ENCODE measurements at regions not wholly inside any gene's neighbourhood (a gene's known extent, or its start where the extent isn't known, plus 50 kb on each side); places are given as distances from the start of the nearest gene placed in this dataset.

- TF ChIP-seq, protein P1, sequence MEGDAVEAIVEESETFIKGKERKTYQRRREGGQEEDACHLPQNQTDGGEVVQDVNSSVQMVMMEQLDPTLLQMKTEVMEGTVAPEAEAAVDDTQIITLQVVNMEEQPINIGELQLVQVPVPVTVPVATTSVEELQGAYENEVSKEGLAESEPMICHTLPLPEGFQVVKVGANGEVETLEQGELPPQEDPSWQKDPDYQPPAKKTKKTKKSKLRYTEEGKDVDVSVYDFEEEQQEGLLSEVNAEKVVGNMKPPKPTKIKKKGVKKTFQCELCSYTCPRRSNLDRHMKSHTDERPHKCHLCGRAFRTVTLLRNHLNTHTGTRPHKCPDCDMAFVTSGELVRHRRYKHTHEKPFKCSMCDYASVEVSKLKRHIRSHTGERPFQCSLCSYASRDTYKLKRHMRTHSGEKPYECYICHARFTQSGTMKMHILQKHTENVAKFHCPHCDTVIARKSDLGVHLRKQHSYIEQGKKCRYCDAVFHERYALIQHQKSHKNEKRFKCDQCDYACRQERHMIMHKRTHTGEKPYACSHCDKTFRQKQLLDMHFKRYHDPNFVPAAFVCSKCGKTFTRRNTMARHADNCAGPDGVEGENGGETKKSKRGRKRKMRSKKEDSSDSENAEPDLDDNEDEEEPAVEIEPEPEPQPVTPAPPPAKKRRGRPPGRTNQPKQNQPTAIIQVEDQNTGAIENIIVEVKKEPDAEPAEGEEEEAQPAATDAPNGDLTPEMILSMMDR (IDR thresholded peaks at IDR 0.05 in 4 of 5, conservative IDR thresholded peaks at IDR 0.05 in 1 of 5): no peak
- TF ChIP-seq POLR2A (IDR thresholded peaks at IDR 0.05): no peak
These were observed 143.5 kb upstream of the ESRRG start for GRCh38 chr1:216866714-216867113.
